Effector memory CD8-positive, alpha-beta T cell (primary cell): ENCODE measurements at regions not wholly inside any gene's neighbourhood (a gene's known extent, or its start where the extent isn't known, plus 50 kb on each side); places are given as distances from the start of the nearest gene placed in this dataset.
"Not testable (repeated sequence)": the region's sequence is repeated elsewhere in the genome, so short reads cannot be mapped to it uniquely, and the experiment has no call there.

Experiments
- ATAC-seq: fragments of 150-1000 bp; cut with Tn5 transposase; replicated peaks from 2 replicates; pipeline ENCODE4 v1.10.0; 2021; ENCODE audit warnings: mild to moderate bottlenecking, moderate library complexity
- DNase-seq, 3 experiments: peaks; one replicate each; pipeline ENCODE4 v3.0.0; 2021
- H3K27ac Mint-ChIP-seq, 2 donors: one replicate each; pipeline ENCODE4 v1.8.0; 2022; ENCODE audit warnings: mild to moderate bottlenecking in 2 of 2, mixed read lengths in 2 of 2, moderate library complexity in 2 of 2
- H3K27me3 Mint-ChIP-seq, 2 donors: one replicate each; pipeline ENCODE4 v1.8.0; 2022; ENCODE audit warnings: mixed read lengths in 2 of 2
- H3K36me3 Mint-ChIP-seq: one replicate; pipeline ENCODE4 v1.8.0; 2022; ENCODE audit warnings: mild to moderate bottlenecking, moderate library complexity, mixed read lengths; ENCODE audit not compliant: insufficient read depth
- H3K4me1 Mint-ChIP-seq, 2 donors: one replicate each; pipeline ENCODE4 v1.8.0; 2022; ENCODE audit warnings: low read depth in 2 of 2, mixed read lengths in 2 of 2
- H3K4me3 Mint-ChIP-seq, 2 donors: one replicate each; pipeline ENCODE4 v1.8.0; 2022; ENCODE audit warnings: mild to moderate bottlenecking in 2 of 2, mixed read lengths in 2 of 2, moderate library complexity in 2 of 2
- H3K9me3 Mint-ChIP-seq, 2 donors: one replicate each; pipeline ENCODE4 v1.8.0; 2022; ENCODE audit warnings: mixed read lengths in 2 of 2

DNA sequence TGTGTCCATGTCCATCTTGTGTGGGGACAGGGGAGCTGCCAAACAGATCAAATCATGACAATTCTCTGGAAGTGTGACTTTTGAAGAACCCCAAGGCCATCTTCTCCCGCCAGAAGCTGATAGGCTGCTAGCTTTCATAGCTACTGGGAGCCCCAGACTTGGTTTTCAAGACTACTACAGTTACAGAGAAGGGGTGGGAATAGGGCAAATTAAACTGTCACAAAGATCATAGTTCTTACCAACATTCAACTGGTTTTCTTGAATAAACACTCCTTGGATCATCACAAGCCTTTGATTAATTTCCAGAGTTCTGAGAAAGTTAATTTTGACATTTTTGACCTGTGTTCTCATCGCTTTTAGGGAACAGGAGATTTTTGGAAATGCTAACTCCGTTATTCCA lies 67.8 kb upstream of the FARP1 start:
- ATAC-seq = no peak
- H3K27me3 Mint-ChIP-seq = peaks cover 29 to 35% of the 10 kb centered on the region in 2 donors
- H3K36me3 Mint-ChIP-seq = peaks cover 2% of the 10 kb centered on the region

DNA sequence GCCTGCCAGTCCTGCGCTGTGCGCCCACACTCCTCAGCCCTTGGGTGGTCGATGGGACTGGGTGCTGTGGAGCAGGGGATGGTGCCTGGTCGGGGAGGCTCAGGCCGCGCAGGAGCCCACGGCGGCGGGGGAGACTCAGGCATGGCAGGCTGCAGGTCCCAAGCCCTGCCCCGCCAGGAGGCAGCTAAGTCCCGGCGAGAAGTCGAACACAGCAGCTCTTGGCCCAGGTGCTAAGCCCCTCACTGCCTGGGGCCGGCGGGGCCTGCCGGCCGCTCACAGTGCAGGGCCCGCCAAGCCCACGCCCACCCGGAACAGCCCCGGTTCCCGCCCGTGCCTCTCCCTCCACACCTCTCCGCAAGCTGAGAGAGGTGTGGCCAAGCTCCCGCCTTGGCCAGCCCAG lies 66.6 kb upstream of the FARP1 start:
- not testable (repeated sequence) for H3K9me3 Mint-ChIP-seq, H3K4me1 Mint-ChIP-seq, H3K27ac Mint-ChIP-seq, H3K4me3 Mint-ChIP-seq, ATAC-seq, DNase-seq, H3K36me3 Mint-ChIP-seq
- H3K27me3 Mint-ChIP-seq = peaks cover 25 to 35% of the 10 kb centered on the region in 2 donors

More for the DNA sequence above, 67.8 kb upstream of the FARP1 start:
- DNase-seq = no peak
- no peak overlapping the region for H3K27ac Mint-ChIP-seq
- no peaks in the 10 kb centered on the region for H3K4me1 Mint-ChIP-seq
- H3K4me3 Mint-ChIP-seq = no peak overlapping the region
- no peaks in the 10 kb centered on the region for H3K9me3 Mint-ChIP-seq

DNA sequence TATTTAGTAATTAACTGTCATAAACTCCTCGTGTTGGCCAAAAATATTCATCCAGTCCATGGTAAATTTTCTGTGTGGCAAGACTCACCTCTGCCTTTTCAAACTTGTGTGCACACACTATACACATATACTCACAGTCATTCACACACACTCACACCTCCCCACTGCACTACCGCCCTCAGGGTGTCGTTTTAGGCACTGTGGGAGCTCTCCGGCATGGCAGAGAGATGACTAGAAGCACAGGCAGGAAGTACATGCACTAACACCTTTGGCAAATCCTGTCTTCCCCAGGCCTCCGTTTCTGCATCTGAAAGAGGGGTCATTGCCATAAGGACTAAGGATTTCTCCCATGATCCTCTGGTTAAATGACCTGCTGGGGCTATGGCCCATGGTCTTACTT lies 62.6 kb upstream of the FARP1 start:
- H3K36me3 Mint-ChIP-seq = no peaks in the 10 kb centered on the region
- H3K9me3 Mint-ChIP-seq = no peaks in the 10 kb centered on the region
- H3K4me1 Mint-ChIP-seq = no peaks in the 10 kb centered on the region
- no peak overlapping the region for H3K4me3 Mint-ChIP-seq
- no peak for DNase-seq
- H3K27me3 Mint-ChIP-seq = peaks cover 18% of the 10 kb centered on the region in 2 donors
- H3K27ac Mint-ChIP-seq = no peak overlapping the region
- no peak for ATAC-seq

GRCh38 chr13:98083507-98083906 lies 59.4 kb upstream of the FARP1 start:
- Mint-ChIP-seq H3K9me3 (no peaks in the 10 kb centered on the region), H3K4me1 (no peaks in the 10 kb centered on the region), H3K36me3 (no peaks in the 10 kb centered on the region), H3K27me3 (peaks cover 0 to 6% of the 10 kb centered on the region in 2 donors), H3K4me3 (no peak overlapping the region), H3K27ac (no peak overlapping the region)
- no peak for DNase-seq
- ATAC-seq = no peak

- Mint-ChIP-seq H3K9me3 (no peaks in the 10 kb centered on the region), H3K27ac (peak overlapping the region in 1 of 2 donors; percentile 41), H3K4me3 (no peak overlapping the region), H3K4me1 (no peaks in the 10 kb centered on the region), H3K36me3 (no peaks in the 10 kb centered on the region), H3K27me3 (peaks cover 0 to 2% of the 10 kb centered on the region in 2 donors)
- DNase-seq (no peak), ATAC-seq (no peak)
Measured at GRCh38 chr13:98083936-98084335, 59.0 kb upstream of the FARP1 start.

DNA sequence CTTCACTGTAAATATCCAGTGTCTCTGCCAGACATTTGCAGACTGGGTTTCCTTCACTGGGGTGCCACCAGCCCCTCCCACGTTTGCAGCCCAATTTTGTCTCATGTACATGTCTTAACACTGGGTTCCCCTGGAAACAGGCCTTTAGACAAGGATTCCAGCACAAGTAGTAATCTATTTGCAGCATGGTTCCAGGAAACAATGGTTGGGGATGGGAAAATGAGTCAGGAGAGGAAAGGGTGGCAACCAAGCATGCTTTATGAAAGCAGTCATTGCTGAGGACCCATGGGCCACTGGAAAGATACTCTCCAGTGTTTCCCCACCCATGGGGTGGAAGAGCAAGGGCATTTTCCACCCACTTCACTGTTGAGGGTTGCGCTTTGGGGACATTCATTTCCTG lies 53.6 kb upstream of the FARP1 start:
- H3K27me3 Mint-ChIP-seq = peaks cover 0 to 1% of the 10 kb centered on the region in 2 donors
- no peak overlapping the region for H3K27ac Mint-ChIP-seq
- no peak overlapping the region for H3K4me3 Mint-ChIP-seq
- H3K4me1 Mint-ChIP-seq = no peaks in the 10 kb centered on the region
- peaks cover 0 to 1% of the 10 kb centered on the region in 2 donors for H3K9me3 Mint-ChIP-seq
- no peaks in the 10 kb centered on the region for H3K36me3 Mint-ChIP-seq
- no peak for ATAC-seq
- DNase-seq = no peak

DNA sequence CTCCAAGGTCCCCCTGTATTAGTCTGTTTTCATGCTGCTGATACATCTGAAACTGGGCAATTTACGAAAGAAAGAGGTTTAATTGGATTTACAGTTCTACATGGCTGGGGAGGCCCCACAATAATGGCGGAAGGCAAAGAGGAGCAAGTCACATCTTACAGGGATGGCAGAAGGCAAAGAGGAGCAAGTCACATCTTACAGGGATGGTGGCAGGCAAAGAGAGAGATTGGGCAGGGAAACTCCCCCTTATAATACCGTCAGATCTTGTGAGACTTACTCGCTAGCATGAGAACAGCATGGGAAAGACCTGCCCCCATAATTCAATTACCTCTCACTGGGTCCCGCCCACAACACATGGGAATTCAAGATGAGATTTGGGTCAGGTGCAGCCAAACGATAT lies 50.0 kb upstream of the FARP1 start:
- DNase-seq (no peak), ATAC-seq (no peak)

More for the DNA sequence above, 50.0 kb upstream of the FARP1 start:
- H3K4me3 Mint-ChIP-seq = no peak overlapping the region
- peaks cover 15 to 27% of the 10 kb centered on the region in 2 donors for H3K27me3 Mint-ChIP-seq
- H3K27ac Mint-ChIP-seq = no peak overlapping the region
- H3K4me1 Mint-ChIP-seq = no peaks in the 10 kb centered on the region
- no peaks in the 10 kb centered on the region for H3K36me3 Mint-ChIP-seq
- H3K9me3 Mint-ChIP-seq = peaks cover 0 to 1% of the 10 kb centered on the region in 2 donors
